ENCODE measurements at regions not wholly inside any gene's neighbourhood (a gene's known extent, or its start where the extent isn't known, plus 50 kb on each side); places are given as distances from the start of the nearest gene placed in this dataset.
"Not testable (repeated sequence)": the region's sequence is repeated elsewhere in the genome, so short reads cannot be mapped to it uniquely, and the experiment has no call there.

DNA sequence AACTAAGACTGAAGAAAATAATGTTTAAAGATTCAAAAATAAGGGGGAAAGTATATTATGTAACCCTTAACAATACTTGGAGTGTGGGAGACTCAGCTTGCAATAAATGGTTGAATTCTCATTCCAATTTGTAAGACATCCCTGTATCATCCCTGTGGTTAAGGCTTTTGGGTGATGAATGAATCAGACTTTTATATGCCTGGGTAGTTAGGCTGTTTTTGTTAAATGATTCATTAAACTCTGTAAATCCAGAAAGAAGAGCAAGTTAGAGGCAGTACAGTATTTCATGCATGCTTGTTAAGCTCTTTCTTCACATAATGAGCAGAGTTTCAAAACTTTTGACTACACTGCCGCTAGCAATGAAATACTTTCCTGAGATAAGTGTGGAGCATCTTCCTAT lies 948.8 kb downstream of the SOCS6 start:
- TF ChIP-seq ELF4 (IDR thresholded peaks at IDR 0.05), result no peak
- no peak for TF ChIP-seq FOXM1 (IDR thresholded peaks at IDR 0.05; ENCODE audit: borderline replicate concordance)
- no peak for TF ChIP-seq SUZ12 (IDR thresholded peaks at IDR 0.05)
- TF ChIP-seq HDGF (IDR thresholded peaks at IDR 0.05; ENCODE audit: borderline replicate concordance), result no peak
- TF ChIP-seq TARDBP (IDR thresholded peaks at IDR 0.05), result no peak
- TF ChIP-seq, protein P1, sequence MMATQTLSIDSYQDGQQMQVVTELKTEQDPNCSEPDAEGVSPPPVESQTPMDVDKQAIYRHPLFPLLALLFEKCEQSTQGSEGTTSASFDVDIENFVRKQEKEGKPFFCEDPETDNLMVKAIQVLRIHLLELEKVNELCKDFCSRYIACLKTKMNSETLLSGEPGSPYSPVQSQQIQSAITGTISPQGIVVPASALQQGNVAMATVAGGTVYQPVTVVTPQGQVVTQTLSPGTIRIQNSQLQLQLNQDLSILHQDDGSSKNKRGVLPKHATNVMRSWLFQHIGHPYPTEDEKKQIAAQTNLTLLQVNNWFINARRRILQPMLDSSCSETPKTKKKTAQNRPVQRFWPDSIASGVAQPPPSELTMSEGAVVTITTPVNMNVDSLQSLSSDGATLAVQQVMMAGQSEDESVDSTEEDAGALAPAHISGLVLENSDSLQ (IDR thresholded peaks at IDR 0.05), result no peak
- TF ChIP-seq FOXA1 (IDR thresholded peaks at IDR 0.05), result no peak
- no peak for TF ChIP-seq FOXK2 (IDR thresholded peaks at IDR 0.05)
- TF ChIP-seq SP1 (IDR thresholded peaks at IDR 0.05), result no peak
- DNase-seq (ENCODE audit: extremely low spot score), result no peak
- ChIA-PET CTCF (no interaction called here), POLR2A (no interaction called here)

DNA sequence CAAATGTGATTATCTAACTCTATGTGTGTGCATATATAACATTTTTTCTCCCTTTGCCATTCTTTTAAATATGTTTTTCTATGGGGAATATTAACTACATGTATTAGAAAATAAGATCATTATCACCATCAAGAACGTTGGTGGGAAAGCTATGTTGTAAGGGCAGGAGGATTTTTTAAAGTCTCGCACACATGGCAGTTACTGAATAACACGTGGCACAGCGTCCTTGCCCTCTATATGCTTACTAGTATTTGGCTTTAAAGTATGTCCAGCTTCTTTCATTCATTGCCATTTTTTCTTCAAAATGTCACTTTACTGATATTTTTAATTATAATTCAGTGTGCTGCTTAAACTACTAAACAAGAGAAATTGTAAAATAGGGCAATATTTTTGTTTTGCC lies 944.3 kb downstream of the SOCS6 start:
- DNase-seq (ENCODE audit: extremely low spot score), result no peak
- TF ChIP-seq FOXK2 (IDR thresholded peaks at IDR 0.05), result no peak
- no peak for TF ChIP-seq SP1 (IDR thresholded peaks at IDR 0.05)
- no peak for TF ChIP-seq FOXA1 (IDR thresholded peaks at IDR 0.05)
- no peak for TF ChIP-seq HDGF (IDR thresholded peaks at IDR 0.05; ENCODE audit: borderline replicate concordance)
- TF ChIP-seq BHLHE40 (IDR thresholded peaks at IDR 0.05; ENCODE audit: borderline replicate concordance), result no peak
- no peak for TF ChIP-seq ARNT (IDR thresholded peaks at IDR 0.05)
- TF ChIP-seq CTBP1 (IDR thresholded peaks at IDR 0.05; ENCODE audit: borderline replicate concordance), result no peak
- no peak for TF ChIP-seq L3MBTL2 (conservative IDR thresholded peaks at IDR 0.05)
- TF ChIP-seq ELF4 (IDR thresholded peaks at IDR 0.05), result no peak
- TF ChIP-seq, protein P1 (IDR thresholded peaks at IDR 0.05), result no peak
- TF ChIP-seq NFRKB (IDR thresholded peaks at IDR 0.05), result no peak
- no peak for TF ChIP-seq ZNF384 (IDR thresholded peaks at IDR 0.05)
- no peak for TF ChIP-seq FOXM1 (IDR thresholded peaks at IDR 0.05; ENCODE audit: borderline replicate concordance)
- ChIA-PET CTCF (no interaction called here), POLR2A (no interaction called here)

DNA sequence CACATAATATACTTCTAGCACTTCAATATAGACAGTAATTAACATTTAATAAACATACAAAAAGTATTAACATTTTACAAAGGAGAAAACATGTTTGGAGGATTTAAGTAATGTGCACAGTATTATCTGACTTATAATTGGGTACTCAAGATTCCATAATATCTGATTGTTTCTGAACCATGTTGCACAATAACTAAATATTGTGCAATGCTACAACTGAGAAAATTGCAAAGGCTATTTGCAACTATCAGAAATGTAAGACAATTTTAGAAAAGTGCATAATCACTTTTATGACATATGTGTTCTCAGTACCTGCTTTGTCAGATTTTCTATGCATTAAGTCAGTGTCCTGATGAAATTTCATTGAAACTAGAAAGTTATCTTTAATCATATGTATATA lies 934.6 kb downstream of the SOCS6 start:
- POLR2A ChIA-PET, result no interaction called here
- CTCF ChIA-PET, result no interaction called here
- TF ChIP-seq FOXA1 (IDR thresholded peaks at IDR 0.05) (no peak), HDGF (IDR thresholded peaks at IDR 0.05; ENCODE audit: borderline replicate concordance) (no peak), SUZ12 (IDR thresholded peaks at IDR 0.05) (no peak), LEF1 (IDR thresholded peaks at IDR 0.05; ENCODE audit: borderline replicate concordance) (no peak), SP1 (IDR thresholded peaks at IDR 0.05) (no peak), FOXK2 (IDR thresholded peaks at IDR 0.05) (no peak), L3MBTL2 (conservative IDR thresholded peaks at IDR 0.05) (no peak), CTBP1 (IDR thresholded peaks at IDR 0.05; ENCODE audit: borderline replicate concordance) (no peak)
- TF ChIP-seq, protein P1 (IDR thresholded peaks at IDR 0.05), result no peak
- DNase-seq (ENCODE audit: extremely low spot score), result no peak

DNA sequence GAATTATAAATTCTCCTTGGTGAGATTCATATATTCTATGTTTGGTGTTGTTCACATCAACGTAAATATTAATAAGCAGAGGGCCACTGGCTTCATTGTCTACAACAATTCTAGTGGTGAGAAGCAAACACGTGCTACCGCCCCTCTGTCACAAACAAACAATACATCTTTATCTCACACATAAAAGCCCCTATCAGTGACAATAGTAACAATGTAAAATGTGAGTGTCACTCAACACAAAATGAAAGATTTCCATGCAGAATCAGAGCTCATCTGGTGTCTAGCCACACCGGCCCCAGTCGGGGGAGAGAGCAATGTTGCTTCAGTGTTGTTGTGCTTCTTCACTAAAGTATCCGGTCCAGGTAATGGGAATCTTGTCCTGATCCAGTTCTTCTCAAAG lies 932.6 kb downstream of the SOCS6 start:
- TF ChIP-seq CTBP1 (IDR thresholded peaks at IDR 0.05; ENCODE audit: borderline replicate concordance) (no peak), FOXM1 (IDR thresholded peaks at IDR 0.05; ENCODE audit: borderline replicate concordance) (no peak), L3MBTL2 (conservative IDR thresholded peaks at IDR 0.05) (no peak)
- TF ChIP-seq, protein P1 (IDR thresholded peaks at IDR 0.05), result no peak
- ChIA-PET CTCF (no interaction called here), POLR2A (no interaction called here)
- DNase-seq (ENCODE audit: extremely low spot score), result no peak

DNA sequence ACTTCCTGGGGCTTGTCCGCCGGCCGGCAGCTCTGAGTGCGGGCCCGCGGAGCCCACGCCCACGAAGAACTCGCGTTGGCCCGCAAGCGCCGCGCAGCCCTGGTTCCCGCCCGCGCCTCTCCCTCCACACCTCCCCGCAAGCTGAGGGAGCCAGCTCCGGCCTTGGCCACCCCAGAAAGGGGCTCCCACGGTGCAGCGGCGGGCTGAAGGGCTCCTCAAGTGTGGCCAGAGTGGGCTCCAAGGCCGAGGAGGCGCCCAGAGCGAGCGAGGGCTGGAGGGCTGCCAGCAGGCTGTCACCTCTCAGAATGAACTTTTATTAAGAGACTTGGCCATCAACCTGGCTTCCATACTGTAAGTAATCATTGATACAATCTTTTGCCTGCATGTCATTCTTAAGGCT lies 923.9 kb downstream of the SOCS6 start:
- POLR2A ChIA-PET; DNase-seq (ENCODE audit: extremely low spot score): not testable (repeated sequence)
- CTCF ChIA-PET, result interaction anchor here (0.6 kb wide), 1 partner anchor 14 kb away, joined by 3 read pairs; no protein-coding TSS in a partner anchor

DNA sequence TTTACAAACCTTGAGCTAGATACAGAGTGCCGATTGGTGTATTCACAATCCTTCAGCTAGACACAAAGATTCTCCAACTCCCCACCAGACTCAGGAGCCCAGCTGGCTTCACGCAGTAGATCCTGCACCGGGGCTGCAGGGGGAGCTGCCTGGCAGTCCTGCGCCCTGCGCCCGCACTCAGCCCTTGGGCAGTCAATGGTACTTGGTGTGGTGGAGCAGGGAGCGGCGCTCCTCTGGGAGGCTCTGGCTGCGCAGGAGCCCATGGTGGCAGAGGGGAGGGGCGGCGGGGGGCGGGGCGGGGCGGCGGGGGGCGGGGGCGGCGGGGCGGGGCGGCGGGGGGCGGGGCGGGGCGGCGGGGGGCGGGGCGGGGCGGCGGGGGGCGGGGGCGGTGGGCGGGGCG lies 923.4 kb downstream of the SOCS6 start:
- ChIA-PET POLR2A (no interaction called here), CTCF (interaction anchor here (0.6 kb wide), 1 partner anchor 13 kb away, joined by 3 read pairs; no protein-coding TSS in a partner anchor)
- TF ChIP-seq, protein P1 (IDR thresholded peaks at IDR 0.05), result no peak
- no peak for TF ChIP-seq BHLHE40 (IDR thresholded peaks at IDR 0.05; ENCODE audit: borderline replicate concordance)
- TF ChIP-seq FOXM1 (IDR thresholded peaks at IDR 0.05; ENCODE audit: borderline replicate concordance), result no peak
- no peak for TF ChIP-seq CTBP1 (IDR thresholded peaks at IDR 0.05; ENCODE audit: borderline replicate concordance)
- TF ChIP-seq L3MBTL2 (conservative IDR thresholded peaks at IDR 0.05), result no peak
- no peak for TF ChIP-seq HDGF (IDR thresholded peaks at IDR 0.05; ENCODE audit: borderline replicate concordance)
- no peak for TF ChIP-seq ELF4 (IDR thresholded peaks at IDR 0.05)
- no peak for TF ChIP-seq FOXA1 (IDR thresholded peaks at IDR 0.05)
- no peak for TF ChIP-seq TARDBP (IDR thresholded peaks at IDR 0.05)
- no peak for TF ChIP-seq SP1 (IDR thresholded peaks at IDR 0.05)
- no peak for TF ChIP-seq LEF1 (IDR thresholded peaks at IDR 0.05; ENCODE audit: borderline replicate concordance)
- no peak for TF ChIP-seq ZNF384 (IDR thresholded peaks at IDR 0.05)
- no peak for TF ChIP-seq NFRKB (IDR thresholded peaks at IDR 0.05)
- DNase-seq (ENCODE audit: extremely low spot score), result no peak
